GM19035 (cell line): ENCODE measurements at regions not wholly inside any gene's neighbourhood (a gene's known extent, or its start where the extent isn't known, plus 50 kb on each side); places are given as distances from the start of the nearest gene placed in this dataset.
"Not testable (repeated sequence)": the region's sequence is repeated elsewhere in the genome, so short reads cannot be mapped to it uniquely, and the experiment has no call there.

Experiments
- ATAC-seq: cut with Tn5 transposase; IDR thresholded peaks from one replicate; pipeline ENCODE4 v1.9.1; 2021; ENCODE audit not compliant: unreplicated experiment

GRCh38 chr22:22061085-22062077, 78.8 kb upstream of the TOP3B start:
- no peak for ATAC-seq

DNA sequence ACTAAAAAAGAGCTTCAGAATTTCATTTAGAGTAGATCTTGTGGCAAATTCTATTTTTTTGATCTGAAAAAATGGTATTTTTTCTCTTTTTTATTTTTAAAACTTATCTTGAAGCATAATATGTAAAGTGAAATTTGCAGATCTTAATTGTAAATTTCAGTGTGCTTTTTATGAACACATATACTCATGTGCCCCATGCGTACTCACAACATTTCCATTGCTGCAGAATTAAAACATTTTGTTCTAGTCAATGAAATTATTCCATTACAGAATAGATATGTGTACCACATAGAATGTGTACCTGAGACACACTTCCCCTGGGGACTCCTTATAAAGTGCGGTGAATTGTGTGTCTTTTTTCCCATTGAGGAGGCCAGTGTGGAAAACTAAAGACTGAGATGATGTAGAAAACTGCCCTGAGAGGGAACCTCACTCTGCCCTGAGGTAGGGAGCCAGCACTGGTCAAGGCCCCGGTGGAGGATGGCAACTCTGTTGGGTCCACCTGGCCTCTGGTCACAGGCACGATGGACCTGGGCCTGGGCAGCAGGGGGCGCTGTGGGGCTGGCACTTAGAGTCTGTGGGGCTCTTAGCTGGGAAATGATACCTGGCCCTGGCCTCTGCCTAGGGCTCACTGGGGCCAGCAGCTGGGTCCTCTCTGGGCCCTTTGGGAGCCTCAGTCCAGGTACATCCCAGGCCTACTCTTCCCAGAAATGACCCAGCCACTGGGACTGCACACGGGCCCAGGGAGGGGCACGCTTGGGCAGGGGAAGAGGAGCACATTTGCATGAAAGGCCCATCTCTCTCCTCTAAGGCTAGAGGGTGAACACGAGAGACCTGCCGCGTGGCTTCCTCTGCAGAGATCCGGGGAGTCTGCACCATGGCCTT, 77.9 kb upstream of the TOP3B start:
- no peak for ATAC-seq

GRCh38 chr22:22059291-22060002, 76.9 kb upstream of the TOP3B start:
- no peak for ATAC-seq

- no peak for ATAC-seq
Measured at GRCh38 chr22:22058633-22059290, 76.2 kb upstream of the TOP3B start.

DNA sequence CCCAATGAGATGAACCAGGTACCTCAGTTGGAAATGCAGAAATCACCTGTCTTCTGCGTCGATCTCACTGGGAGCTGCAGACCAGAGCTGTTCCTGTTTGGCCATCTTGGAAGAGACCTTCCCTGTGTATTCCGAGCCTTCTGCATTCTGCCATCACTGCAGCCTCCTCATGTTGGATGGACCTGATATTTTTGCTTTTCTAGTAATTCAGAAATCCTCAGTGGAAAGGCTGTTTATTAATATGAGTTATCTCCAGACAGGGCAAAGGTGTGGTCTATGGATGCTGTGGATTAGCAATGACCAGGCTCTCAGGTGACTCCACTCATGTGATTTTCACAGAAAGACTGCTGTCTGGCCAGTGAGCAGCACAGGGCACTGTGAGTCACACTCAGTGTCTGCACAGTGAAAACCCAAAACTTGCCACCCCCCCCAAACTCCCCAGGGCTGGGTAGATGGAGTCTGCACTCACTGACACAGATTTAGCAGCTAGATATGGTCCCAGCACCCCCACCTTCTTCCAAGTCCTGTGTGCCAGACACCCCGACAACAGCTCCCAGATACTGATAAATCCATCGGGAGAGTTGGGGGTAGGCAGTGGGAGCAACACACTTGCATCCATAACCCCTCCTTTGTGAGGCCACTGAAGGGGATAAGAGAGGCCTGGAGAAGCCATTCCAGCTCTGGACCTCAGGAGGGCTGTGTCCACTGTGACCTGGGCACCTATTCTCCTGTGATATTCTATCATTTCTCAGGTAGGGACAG, 75.2 kb upstream of the TOP3B start:
- no peak for ATAC-seq

DNA sequence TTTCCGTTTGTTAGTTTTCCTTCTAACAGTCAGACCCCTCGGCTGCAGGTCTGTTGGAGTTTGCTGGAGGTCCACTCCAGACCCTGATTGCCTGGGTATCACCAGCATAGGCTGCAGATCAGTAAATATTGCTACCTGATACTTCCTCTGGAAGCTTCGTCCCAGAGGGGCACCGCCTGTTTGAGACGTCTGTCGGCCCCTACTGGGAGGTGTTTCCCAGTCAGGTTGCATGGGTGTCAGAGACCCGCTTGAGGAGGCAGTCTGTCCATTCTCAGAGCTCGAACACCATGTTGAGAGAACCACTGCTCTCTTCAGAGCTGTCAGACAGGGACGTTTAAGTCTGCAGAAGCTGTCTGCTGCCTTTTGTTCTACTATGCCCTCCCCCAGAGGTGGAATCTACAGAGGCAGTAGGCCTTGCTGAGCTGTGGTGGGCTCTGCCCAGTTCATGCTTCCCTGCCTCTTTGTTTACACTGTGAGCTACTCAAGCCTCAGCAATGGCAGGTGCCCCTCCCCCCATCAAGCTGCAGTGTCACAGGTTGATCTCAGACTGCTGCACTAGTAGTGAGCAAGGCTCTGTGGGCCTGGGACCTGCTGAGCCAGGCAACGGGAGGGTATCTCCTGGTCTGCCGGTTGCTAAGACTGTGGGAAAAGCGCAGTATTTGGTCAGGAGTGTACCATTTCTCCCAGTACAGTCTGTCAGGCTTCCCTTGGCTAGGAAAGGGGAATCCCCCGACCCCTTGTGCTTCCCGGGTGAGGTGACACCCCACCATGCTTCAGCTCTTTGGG, 74.4 kb upstream of the TOP3B start:
- not testable (repeated sequence) for ATAC-seq

GRCh38 chr22:22052548-22053139, 70.1 kb upstream of the TOP3B start:
- ATAC-seq, result not testable (repeated sequence)

GRCh38 chr22:22051032-22051431, 68.4 kb upstream of the TOP3B start:
- ATAC-seq, result not testable (repeated sequence)

- no peak for ATAC-seq
Measured at GRCh38 chr22:22050141-22050775, 67.7 kb upstream of the TOP3B start.

DNA sequence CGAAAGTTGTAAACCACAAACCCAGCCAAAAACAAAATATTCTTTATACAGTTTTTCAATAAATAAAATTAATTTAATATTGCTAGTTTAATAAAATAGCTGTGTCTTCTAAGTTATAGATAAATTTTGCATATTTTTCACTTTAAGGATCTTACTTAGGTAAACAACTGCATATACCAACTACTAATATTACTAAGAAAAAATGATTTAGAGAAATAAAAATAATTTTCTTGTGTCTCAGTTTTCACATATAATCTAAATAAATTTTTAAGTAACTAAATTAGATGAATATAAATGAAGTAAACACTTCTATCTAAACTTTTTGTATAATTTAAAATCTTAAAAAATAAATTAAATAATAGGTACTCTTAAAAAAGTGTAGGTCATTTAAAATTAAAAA, 67.1 kb upstream of the TOP3B start:
- ATAC-seq, result no peak

DNA sequence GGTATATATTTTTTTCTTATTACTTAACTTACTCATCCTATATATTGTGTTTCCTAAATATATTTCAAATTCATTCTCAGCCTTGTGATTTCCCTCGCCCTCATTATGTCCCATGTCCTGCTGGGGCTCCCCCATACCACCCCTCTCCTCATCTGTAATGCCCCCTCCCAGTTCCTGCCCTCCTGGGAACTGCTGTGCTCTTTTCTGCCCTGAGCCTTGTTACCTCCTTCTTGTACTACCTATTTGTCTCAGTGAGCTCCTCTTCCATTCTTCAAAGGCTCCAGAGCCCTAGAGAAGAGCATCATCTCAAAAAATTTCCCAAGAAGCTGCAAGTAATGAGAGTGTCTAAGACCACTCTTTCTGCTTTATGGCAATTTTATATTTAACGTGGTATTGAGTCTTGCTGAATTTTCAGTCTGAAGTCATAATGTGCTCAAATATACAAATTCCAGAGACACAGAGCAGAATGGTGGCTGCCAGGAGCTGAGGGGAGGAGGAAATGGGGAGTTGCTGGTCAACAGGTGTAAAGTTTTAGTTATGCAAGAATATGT, 66.5 kb upstream of the TOP3B start:
- no peak for ATAC-seq

DNA sequence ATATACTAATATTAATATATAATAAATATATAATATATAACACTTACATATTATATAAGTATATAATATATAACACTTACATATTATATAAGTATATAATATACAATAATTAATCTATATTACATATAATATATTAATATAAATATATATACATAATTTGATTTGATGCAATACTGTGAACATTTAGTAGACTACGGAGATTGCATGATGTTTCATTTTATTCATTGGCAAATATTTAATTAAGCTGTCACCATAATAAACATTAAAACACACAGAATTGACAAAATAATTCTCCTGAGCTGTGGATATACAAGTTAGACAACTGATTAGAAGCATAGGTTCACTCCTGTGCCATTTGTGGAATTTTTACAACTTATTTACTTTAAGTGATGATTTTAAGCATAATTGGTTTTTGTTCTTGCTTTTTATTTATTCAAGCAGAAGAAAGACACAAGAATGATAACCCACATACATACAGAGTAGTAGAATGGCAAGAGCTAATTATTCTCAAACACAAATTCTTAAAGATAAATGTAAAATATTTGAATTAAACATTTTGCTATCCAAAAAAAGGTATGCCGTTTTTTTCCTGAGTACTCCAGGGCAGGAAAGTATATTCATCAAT, 65.8 kb upstream of the TOP3B start:
- ATAC-seq, result no peak

DNA sequence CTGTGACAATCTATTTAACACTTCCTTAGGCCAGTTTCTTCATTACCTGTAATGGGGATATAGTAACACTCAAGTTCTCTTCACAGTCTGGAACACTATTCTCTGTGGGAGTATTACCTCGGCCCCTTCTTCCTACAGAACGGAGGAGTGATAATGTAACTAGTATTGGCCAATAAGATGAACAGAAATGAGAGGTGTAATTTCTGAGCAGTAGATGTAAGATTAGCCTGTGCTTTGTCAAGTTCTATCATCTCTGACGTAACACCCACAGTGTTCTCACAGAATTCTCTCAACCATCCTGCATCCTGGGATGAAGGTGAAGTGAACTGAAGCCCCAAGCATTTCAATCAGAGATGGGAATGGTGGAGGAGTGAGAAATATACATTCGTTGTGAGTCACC, 65.2 kb upstream of the TOP3B start:
- no peak for ATAC-seq

DNA sequence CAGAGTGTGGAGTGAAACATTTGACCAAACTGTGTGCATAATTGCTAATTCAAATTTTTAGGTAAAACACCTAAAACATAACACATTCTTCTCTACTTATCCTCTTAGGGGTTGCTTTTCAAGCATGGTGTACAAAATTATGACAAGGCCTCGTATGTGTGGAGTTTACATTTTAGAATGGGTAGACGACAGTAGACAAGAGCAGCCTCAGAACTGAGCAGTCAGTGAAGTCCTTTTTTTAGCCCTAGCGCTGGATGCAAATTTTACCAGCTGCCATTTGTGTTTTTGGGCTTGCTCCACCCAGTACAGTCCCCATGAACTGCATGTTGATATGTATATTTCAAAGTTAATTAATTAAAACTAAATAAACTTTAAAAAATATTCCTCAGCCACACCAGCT, 64.7 kb upstream of the TOP3B start:
- ATAC-seq, result no peak

GRCh38 chr22:22046370-22046769, 63.8 kb upstream of the TOP3B start:
- ATAC-seq, result no peak

DNA sequence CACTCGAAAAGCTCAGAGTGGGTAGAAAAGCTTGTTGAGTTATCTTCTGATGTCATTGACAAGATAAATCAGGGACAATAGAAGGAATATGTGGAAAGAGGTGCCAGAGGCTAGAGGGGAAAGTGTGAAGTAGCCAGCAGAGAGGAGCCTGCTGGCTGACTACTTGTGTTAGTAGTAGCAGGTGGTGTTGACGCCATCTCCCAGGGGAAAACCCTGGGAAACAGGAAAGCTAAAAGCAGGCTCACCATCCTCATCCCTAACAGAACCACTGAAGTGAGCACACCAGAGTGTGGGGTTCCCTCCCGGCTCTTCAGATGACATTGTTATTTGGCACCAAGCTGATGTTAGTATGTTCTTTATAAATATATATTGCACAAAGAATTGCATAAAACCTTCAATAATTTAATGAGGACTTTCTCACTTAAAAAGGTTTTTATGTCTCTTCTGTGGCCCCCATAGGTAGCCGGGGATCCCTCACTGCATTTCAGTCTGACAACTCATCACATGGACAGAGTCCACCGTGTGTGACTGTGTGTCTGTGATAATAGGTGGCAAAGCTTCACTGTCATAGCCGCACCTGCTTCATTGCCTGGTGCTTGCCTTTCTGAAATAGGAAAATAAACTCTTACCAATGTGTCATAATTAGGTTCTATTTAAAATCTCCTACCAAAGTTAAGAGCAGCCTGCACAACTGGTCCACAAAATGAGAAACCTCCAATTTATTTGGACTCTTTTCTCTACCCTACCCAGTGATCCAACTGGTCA, 63.2 kb upstream of the TOP3B start:
- ATAC-seq, result no peak

- no peak for ATAC-seq
Measured at GRCh38 chr22:22044153-22044552, 61.6 kb upstream of the TOP3B start.
